SU-DHL-6 (cell line): ENCODE measurements at regions not wholly inside any gene's neighbourhood (a gene's known extent, or its start where the extent isn't known, plus 50 kb on each side); places are given as distances from the start of the nearest gene placed in this dataset.

Experiments
- H2AFZ ChIP-seq: fragments of 200-600 bp; sonication (generic); 2 replicates; pipeline ENCODE4 v1.6.1; 2014; ENCODE audit warnings: low read depth, mild to moderate bottlenecking, moderate library complexity, mixed read lengths, antibody characterized with exemption, low read length; ENCODE audit not compliant: severe bottlenecking
- H3F3A ChIP-seq: fragments of 200-600 bp; shearing (Covaris generic); 2 replicates; pipeline ENCODE4 v1.6.0; 2016; ENCODE audit warnings: antibody characterized with exemption, mild to moderate bottlenecking; ENCODE audit not compliant: insufficient read depth
- H3K27ac ChIP-seq: fragments of 200-600 bp; sonication (generic); 2 replicates; pipeline ENCODE4 v1.5.1; 2016; ENCODE audit warnings: low read depth, mild to moderate bottlenecking, low read length, moderate library complexity, mixed read lengths
- H3K27me3 ChIP-seq: fragments of 200-600 bp; sonication (generic), shearing (Covaris generic); 2 replicates; pipeline ENCODE4 v1.6.0; 2014; ENCODE audit warnings: mild to moderate bottlenecking, low read length
- H3K36me3 ChIP-seq: fragments of 200-600 bp; sonication (generic); 2 replicates; pipeline ENCODE4 v1.6.1; 2014; ENCODE audit warnings: mild to moderate bottlenecking, low read length, mixed read lengths
- H3K4me2 ChIP-seq: fragments of 300-600, 200-600 bp; shearing (Covaris generic), sonication (generic); 2 replicates; pipeline ENCODE4 v1.6.0; 2014; ENCODE audit warnings: low read length, low read depth, mild to moderate bottlenecking; ENCODE audit not compliant: poor library complexity, severe bottlenecking
- H3K4me3 ChIP-seq: fragments of 200-600 bp; sonication (generic); 2 replicates; pipeline ENCODE4 v1.5.1; 2014; ENCODE audit warnings: antibody characterized with exemption, low read length, mild to moderate bottlenecking, mixed read lengths; ENCODE audit not compliant: insufficient read depth, poor library complexity, severe bottlenecking
- H3K79me2 ChIP-seq: fragments of 200-600 bp; sonication (generic); 2 replicates; pipeline ENCODE4 v1.6.1; 2014; ENCODE audit warnings: mild to moderate bottlenecking, low read length, moderate library complexity; ENCODE audit not compliant: insufficient read depth
- H3K9ac ChIP-seq: fragments of 200-600 bp; sonication (generic); 2 replicates; pipeline ENCODE4 v1.7.0; 2014; ENCODE audit warnings: mild to moderate bottlenecking, low read length
- H3K9me2 ChIP-seq: fragments of 200-600 bp; sonication (generic); replicated peaks from 2 replicates; pipeline ENCODE4 v1.6.1; 2014; ENCODE audit warnings: low read length; ENCODE audit not compliant: insufficient read depth
- H3K9me3 ChIP-seq: fragments of 200-600 bp; sonication (generic); 2 replicates; pipeline ENCODE4 v1.6.1; 2014; ENCODE audit warnings: low read length, mixed read lengths; ENCODE audit not compliant: insufficient read depth
- H4K20me1 ChIP-seq: fragments of 200-600 bp; sonication (generic); 2 replicates; pipeline ENCODE4 v1.6.1; 2014; ENCODE audit warnings: low read depth, mild to moderate bottlenecking, antibody characterized with exemption, low read length, moderate library complexity, mixed read lengths
- CTCF ChIP-seq: fragments of 200-600 bp; sonication (generic); IDR thresholded peaks from one replicate; pipeline ENCODE4 v1.5.1; 2017; ENCODE audit warnings: antibody characterized with exemption, mild to moderate bottlenecking, low read length, moderate library complexity; ENCODE audit not compliant: insufficient read depth, poor library complexity, severe bottlenecking
- EZH2phosphoT487 ChIP-seq: fragments of 200-600 bp; sonication (generic), shearing (Covaris generic); conservative IDR thresholded peaks from 2 replicates; pipeline ENCODE4 v1.6.1; 2018; ENCODE audit warnings: mild to moderate bottlenecking, antibody characterized with exemption, low read length, moderate library complexity, mixed read lengths

GRCh38 chr3:19016851-19017250 lies 131.5 kb upstream of the KCNH8 start:
- Histone ChIP-seq H3F3A (no peaks in the 10 kb centered on the region), H4K20me1 (no peaks in the 10 kb centered on the region), H3K4me2 (no peak overlapping the region), H2AFZ (no peak overlapping the region), H3K79me2 (no peaks in the 10 kb centered on the region), H3K27me3 (no peaks in the 10 kb centered on the region), H3K9me2 (no peaks in the 10 kb centered on the region), H3K36me3 (no peaks in the 10 kb centered on the region), H3K9ac (no peak overlapping the region), H3K27ac (no peak overlapping the region), H3K4me3 (no peak overlapping the region), H3K9me3 (no peaks in the 10 kb centered on the region)
- TF ChIP-seq CTCF (no peak), EZH2phosphoT487 (no peak)

GRCh38 chr3:19013879-19014278 lies 134.4 kb upstream of the KCNH8 start:
- Histone ChIP-seq H3F3A (no peaks in the 10 kb centered on the region), H3K9me3 (no peaks in the 10 kb centered on the region), H3K4me3 (no peak overlapping the region), H3K27ac (no peak overlapping the region), H3K79me2 (no peaks in the 10 kb centered on the region), H3K36me3 (no peaks in the 10 kb centered on the region), H3K4me2 (no peak overlapping the region), H2AFZ (no peak overlapping the region), H4K20me1 (no peaks in the 10 kb centered on the region), H3K9ac (no peak overlapping the region), H3K27me3 (no peaks in the 10 kb centered on the region), H3K9me2 (no peaks in the 10 kb centered on the region)
- TF ChIP-seq EZH2phosphoT487 (no peak), CTCF (no peak)

GRCh38 chr3:19012846-19013245 lies 135.5 kb upstream of the KCNH8 start:
- no peaks in the 10 kb centered on the region for H3K9me3 ChIP-seq

More at GRCh38 chr3:19012846-19013245, 135.5 kb upstream of the KCNH8 start:
- H3K27me3 ChIP-seq, result no peaks in the 10 kb centered on the region
- H3K4me3 ChIP-seq, result no peak overlapping the region
- H3K79me2 ChIP-seq, result no peaks in the 10 kb centered on the region
- no peak overlapping the region for H3K27ac ChIP-seq
- H3K36me3 ChIP-seq, result no peaks in the 10 kb centered on the region
- TF ChIP-seq CTCF (no peak), EZH2phosphoT487 (no peak)
- H3F3A ChIP-seq, result no peaks in the 10 kb centered on the region
- H3K4me2 ChIP-seq, result no peak overlapping the region
- H4K20me1 ChIP-seq, result no peaks in the 10 kb centered on the region
- no peak overlapping the region for H2AFZ ChIP-seq
- H3K9ac ChIP-seq, result no peak overlapping the region
- no peaks in the 10 kb centered on the region for H3K9me2 ChIP-seq
